HTR-8/SVneo (cell line): ENCODE measurements at regions not wholly inside any gene's neighbourhood (a gene's known extent, or its start where the extent isn't known, plus 50 kb on each side); places are given as distances from the start of the nearest gene placed in this dataset.

Experiments
- DNase-seq: peaks from one replicate; pipeline ENCODE4 v3.0.0; 2011; ENCODE audit warnings: low spot score, mixed read lengths; ENCODE audit not compliant: insufficient read length
- FAIRE-seq: peaks from 2 replicates; lab custom pipeline; 2011; peaks lifted over from hg19 to GRCh38; lab: Jason Lieb, UNC

DNA sequence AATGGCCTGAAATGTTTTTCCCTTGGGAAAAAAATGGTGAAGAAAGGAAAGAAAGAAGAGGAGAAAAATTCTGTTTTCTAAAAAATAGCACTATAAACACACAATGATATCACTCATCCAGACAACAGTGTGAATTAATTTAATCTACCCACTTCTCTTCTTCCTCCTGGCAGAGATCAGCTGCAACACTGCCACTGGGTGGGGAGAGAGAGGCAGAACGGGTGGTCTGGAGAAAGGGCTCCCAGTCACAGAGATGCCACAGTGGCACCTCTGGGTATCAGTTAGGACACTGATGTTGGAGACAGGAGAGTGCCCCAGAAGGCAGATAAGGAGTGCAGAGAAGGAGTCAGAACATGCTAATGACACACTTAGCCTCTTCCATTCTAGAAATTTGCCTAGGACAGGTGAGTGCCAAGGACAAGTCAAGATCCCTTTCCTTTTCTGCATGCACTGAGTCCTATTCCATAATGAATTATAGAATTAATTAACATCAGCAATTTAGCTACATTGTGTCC lies 168.6 kb downstream of the SUCLA2 start:
- FAIRE-seq (no peak), DNase-seq (no peak)

GRCh38 chr13:47831265-47831664 lies 169.8 kb downstream of the SUCLA2 start:
- DNase-seq (no peak), FAIRE-seq (no peak)

DNA sequence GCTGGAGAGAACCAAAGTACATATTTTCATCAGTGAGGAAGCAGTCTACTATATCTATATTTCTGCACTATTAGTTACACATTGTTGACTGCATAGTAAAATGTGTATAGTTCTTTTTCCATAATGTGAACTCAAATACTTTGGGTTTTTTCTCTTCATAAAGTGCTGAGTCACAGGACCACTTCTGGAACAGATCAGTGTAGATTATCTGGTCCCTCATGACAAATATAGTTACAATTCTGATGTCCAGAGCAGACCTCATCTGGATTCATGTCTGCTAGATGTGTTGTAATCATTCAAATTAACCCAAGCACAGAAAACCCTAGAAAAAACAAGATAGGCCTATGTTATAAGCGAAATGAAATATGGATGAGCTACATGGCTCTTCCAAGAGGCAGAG lies 171.4 kb downstream of the SUCLA2 start:
- no peak for FAIRE-seq

GRCh38 chr13:47826471-47826870 lies 174.6 kb downstream of the SUCLA2 start:
- DNase-seq (no peak), FAIRE-seq (no peak)

More for the DNA sequence above, 171.4 kb downstream of the SUCLA2 start:
- DNase-seq: no peak

DNA sequence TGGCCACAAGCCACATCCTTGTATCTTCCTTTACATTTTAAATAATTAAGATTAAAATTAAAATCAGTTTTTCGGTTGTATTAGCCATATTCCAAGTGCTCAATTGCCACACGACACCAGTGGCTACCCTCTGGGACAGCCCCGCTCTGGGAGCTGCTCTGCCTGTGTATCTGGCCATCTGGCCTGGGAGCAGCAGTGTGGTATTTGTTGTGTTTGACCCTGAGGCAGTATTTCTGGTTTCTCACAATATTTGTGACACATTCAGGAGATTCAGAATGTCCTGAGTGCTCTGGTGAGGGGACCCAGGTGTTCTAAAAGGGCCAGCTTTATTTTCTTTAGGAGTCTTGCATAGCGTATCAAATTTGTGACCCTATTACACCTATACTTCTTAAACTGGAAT lies 179.0 kb downstream of the SUCLA2 start:
- DNase-seq (no peak), FAIRE-seq (no peak)

GRCh38 chr13:47816831-47817230 lies 184.2 kb downstream of the SUCLA2 start:
- FAIRE-seq (no peak), DNase-seq (no peak)

DNA sequence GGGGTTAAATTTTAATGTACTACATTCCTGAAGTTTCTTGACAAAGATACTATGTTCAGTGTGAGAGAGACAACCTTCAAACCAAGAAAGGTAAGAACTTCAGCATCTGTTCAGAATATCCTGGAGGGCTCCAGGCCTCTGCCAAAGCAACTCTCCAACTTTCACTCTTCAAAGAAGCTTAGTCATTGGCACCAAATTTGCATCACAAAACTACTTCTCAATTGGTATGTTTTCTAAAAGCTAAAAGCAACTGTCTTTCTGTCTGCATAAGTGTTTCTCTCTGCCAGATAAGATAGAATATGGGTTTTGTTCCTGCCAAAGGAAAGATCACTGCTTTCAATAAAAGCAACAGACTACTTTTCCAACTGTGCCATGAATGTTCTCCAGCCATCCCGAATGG lies 187.4 kb downstream of the SUCLA2 start:
- FAIRE-seq (no peak), DNase-seq (no peak)

DNA sequence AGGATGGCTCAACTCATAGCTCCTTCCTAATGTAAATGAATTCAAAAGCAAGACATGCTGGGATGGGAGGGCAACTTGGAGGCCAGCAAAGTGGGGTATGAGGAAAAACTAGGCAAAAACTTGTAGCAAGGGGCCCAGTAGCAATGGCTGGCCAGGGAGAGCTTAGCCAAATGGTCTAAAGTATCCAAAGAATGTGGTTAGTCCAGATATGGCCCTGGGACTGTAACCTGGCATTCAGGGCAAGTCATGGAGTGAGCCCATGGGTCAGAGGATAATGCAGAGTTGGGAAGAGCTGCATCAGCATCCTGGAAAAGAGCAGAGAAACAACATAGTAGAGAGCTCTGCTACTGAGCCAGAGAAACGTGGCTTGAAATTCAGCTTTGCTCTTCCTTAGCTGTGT lies 191.7 kb downstream of the SUCLA2 start:
- no peak for DNase-seq
- FAIRE-seq: no peak

- FAIRE-seq: no peak
- DNase-seq: no peak
Measured at GRCh38 chr13:47803131-47803530, 197.9 kb downstream of the SUCLA2 start.

DNA sequence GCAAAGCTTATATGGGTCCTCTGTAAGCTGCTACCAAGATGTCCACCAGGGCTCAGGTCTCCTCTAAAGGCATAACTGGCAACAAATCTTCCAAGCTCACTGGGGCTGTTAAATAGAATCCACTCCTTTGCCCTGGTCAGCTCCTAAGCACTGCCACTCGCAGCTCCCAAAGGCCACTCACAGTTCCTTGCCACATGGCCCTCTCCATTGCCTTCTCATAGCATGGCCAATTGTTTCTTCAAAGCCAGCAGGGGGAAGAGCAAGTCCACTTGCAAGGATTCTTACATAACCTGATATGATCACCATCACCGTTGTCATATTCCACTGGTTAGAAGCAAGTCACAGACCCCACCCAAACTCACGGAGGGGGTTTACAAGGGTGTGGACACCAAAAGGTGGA lies 199.5 kb downstream of the SUCLA2 start:
- FAIRE-seq (no peak), DNase-seq (no peak)

DNA sequence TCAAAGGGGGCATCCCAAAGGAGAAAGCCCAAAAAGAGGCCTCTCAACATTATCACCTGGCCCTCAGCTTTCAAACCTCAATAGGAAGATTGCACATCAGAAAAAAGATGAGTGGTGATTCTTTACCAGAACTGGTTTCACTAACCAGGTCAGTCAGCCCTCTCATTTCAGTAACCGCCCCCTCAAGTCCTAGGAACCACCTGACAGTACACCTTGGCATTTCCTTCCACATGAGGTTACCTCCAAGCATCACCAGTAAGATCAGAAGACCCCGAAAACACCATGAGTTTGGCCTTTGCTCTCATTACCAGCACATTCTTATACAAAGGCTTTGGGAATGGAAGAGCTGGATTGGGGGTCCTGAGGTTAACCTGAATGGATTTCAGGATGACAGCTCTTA lies 200.5 kb downstream of the SUCLA2 start:
- DNase-seq (no peak), FAIRE-seq (no peak)

DNA sequence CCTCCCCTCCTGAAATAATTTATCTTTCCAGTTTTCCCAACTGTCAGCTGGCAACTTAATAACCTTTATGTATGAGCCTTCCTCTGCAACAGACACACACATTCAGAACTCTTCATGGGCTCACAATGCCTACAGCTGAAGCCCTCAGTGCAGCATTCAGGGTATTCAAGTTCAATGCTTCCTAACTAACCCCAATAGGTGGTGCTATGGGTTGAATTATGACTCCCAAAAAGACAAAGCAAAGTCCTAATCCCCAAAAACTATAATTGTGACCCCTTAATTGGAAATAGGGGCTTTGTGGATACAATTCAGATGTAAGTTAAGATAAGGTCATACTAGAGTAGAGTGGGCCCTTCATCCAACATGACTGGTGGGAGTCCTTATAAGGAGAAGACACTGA lies 202.2 kb downstream of the SUCLA2 start:
- no peak for DNase-seq

GRCh38 chr13:47798194-47798593 lies 202.9 kb downstream of the SUCLA2 start:
- FAIRE-seq (no peak), DNase-seq (no peak)

More for the DNA sequence above, 202.2 kb downstream of the SUCLA2 start:
- no peak for FAIRE-seq

GRCh38 chr13:47796816-47797215 lies 204.3 kb downstream of the SUCLA2 start:
- FAIRE-seq (no peak), DNase-seq (no peak)

- DNase-seq (no peak), FAIRE-seq (no peak)
Measured at GRCh38 chr13:47794963-47795362, 206.1 kb downstream of the SUCLA2 start.

DNA sequence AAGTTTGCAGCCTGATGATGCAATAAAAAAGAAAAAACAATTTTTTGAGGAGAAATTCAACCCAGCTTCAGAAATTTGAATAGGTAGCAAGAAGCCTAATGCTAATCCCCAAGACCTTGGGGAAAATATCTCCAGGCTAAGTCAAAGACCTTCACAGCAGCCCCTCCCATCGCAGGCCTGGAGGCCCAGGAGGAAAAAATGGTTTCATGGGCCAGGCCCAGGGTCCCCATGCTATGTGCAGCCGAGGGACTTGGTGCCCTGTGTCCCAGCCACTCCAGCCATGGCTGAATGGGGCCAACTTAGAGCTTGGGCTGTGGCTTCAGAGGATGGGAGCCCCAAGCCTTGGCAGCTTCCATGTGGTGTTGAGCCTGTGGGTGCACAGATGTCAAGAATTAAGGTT lies 210.3 kb downstream of the SUCLA2 start:
- no peak for DNase-seq
- no peak for FAIRE-seq

GRCh38 chr13:47788844-47789243 lies 212.2 kb downstream of the SUCLA2 start:
- DNase-seq (no peak), FAIRE-seq (no peak)

GRCh38 chr13:47774671-47774994 lies 226.4 kb downstream of the SUCLA2 start:
- no peak for DNase-seq
- FAIRE-seq: no peak

DNA sequence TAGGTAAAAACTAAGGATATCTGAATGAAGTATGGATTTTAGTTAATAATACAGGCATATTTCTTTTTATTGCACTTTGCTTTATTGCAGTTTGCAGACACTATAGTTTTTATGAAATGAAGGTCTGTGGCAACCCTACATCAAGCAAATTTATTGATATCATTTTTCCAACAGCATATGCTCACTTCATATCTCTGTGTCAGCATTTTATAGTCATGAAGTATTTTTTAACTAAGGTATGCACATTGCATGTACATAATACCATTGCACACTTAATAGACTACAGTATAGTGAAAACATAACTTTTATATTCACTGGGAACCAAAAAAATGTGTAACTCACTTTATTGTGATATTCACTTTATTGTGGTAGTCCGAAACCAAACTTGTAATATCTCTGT lies 236.3 kb downstream of the SUCLA2 start:
- FAIRE-seq: no peak

DNA sequence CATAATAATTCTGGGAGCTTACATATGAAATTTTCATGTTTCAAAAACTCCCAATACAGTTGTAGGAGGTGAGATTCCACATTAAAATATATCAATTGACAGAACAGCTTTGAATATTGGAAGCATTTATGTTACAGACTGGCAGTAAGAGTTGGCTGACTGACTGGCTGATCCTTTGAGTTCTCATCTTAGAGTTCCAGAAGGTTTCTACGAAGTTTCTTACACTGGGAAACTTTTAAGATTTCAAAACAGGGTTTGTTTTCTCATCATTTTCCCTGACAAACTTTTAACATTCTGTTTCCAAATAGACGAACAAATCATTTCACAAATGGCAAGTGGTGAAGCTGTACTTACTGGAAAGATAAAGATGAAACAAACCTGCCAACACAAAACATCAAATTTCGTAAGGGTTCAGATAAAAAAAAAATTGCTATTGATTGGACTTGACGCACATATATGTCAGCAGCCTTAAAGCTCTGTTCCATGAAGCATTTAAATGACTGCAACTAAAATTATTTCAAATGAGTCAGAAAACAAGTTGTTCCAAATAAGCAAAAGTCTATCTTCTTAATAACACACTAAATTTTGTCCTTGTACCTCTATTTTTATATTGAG lies 243.5 kb downstream of the SUCLA2 start:
- DNase-seq (no peak), FAIRE-seq (no peak)

More for the DNA sequence above, 236.3 kb downstream of the SUCLA2 start:
- no peak for DNase-seq

GRCh38 chr13:47747901-47748300 lies 253.2 kb downstream of the SUCLA2 start:
- DNase-seq: no peak
- FAIRE-seq: no peak

GRCh38 chr13:47726394-47726793 lies 274.7 kb downstream of the SUCLA2 start:
- DNase-seq: no peak
- no peak for FAIRE-seq

DNA sequence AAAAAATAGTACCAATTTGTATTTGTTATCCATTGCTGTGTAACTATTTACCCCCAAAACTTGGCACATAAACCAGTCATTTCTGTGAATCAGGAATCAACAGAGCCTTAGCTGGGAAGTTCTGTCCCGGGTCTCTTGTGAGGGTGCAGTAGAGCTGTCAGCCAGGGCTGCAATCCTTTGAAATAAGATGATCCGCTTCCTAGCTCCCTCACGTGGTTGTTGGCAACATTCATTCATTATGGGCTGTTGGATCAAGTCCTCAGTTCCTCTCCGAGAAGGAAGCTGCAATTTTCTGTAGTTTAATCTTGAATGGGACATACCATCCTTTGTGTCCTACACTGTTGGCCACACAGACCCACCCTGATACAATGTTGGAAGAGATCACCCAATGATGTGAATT lies 277.2 kb downstream of the SUCLA2 start:
- DNase-seq: no peak
- FAIRE-seq: no peak
